ENCODE measurements at regions not wholly inside any gene's neighbourhood (a gene's known extent, or its start where the extent isn't known, plus 50 kb on each side); places are given as distances from the start of the nearest gene placed in this dataset.

- TF ChIP-seq ZBTB40 (IDR thresholded peaks at IDR 0.05) (no peak), ZBTB40 (CRISPR knock-in tag; IDR thresholded peaks at IDR 0.05) (no peak), MYBL2 (IDR thresholded peaks at IDR 0.05; ENCODE audit: low read depth) (no peak), MYBL2 (CRISPR knock-in tag; IDR thresholded peaks at IDR 0.05; ENCODE audit: borderline replicate concordance) (no peak), YBX1 (IDR thresholded peaks at IDR 0.05) (no peak), SRSF7 (optimal IDR thresholded peaks at IDR 0.05; ENCODE audit: low read depth, low read length) (no peak), HNRNPLL (IDR thresholded peaks at IDR 0.05; ENCODE audit: low read depth, low read length, poor library complexity, severe bottlenecking) (no peak), RAD21 (CRISPR knock-in tag; conservative IDR thresholded peaks at IDR 0.05 in 1 of 2, IDR thresholded peaks at IDR 0.05 in 1 of 2) (no peak), ZNF134 (CRISPR knock-in tag; conservative IDR thresholded peaks at IDR 0.05) (no peak), CAMTA2 (CRISPR knock-in tag; conservative IDR thresholded peaks at IDR 0.05) (no peak), HSF4 (CRISPR knock-in tag; IDR thresholded peaks at IDR 0.05; ENCODE audit: borderline replicate concordance) (no peak), ZFPM2 (CRISPR knock-in tag; IDR thresholded peaks at IDR 0.05) (no peak), ZNF277 (CRISPR knock-in tag; IDR thresholded peaks at IDR 0.05; ENCODE audit: borderline replicate concordance) (no peak)
Measured at GRCh38 chr10:113290137-113290536, 262.7 kb upstream of the HABP2 start (continued).

Measured in K562 (cell line).